ENCODE measurements at regions not wholly inside any gene's neighbourhood (a gene's known extent, or its start where the extent isn't known, plus 50 kb on each side); places are given as distances from the start of the nearest gene placed in this dataset.

DNA sequence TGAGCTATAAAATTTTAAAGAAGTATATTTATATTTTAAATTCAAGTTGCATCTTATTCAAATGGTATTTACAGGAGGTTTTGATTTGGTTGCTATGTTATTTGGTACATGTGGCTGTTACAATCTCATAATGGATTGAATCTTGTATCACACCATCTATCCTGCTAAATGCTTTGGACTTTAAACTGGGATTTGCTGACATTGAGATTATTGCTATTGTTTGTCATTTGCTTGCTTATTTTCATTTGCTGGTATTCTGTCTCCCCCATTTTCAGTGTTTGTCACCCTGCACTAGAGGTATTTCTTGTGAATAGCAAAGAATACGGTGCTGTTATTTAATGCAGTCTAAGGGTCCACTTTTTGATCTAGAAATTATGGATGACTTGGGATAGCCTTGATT, 171.1 kb downstream of the SH2D4B start:
- TF ChIP-seq, protein P1, sequence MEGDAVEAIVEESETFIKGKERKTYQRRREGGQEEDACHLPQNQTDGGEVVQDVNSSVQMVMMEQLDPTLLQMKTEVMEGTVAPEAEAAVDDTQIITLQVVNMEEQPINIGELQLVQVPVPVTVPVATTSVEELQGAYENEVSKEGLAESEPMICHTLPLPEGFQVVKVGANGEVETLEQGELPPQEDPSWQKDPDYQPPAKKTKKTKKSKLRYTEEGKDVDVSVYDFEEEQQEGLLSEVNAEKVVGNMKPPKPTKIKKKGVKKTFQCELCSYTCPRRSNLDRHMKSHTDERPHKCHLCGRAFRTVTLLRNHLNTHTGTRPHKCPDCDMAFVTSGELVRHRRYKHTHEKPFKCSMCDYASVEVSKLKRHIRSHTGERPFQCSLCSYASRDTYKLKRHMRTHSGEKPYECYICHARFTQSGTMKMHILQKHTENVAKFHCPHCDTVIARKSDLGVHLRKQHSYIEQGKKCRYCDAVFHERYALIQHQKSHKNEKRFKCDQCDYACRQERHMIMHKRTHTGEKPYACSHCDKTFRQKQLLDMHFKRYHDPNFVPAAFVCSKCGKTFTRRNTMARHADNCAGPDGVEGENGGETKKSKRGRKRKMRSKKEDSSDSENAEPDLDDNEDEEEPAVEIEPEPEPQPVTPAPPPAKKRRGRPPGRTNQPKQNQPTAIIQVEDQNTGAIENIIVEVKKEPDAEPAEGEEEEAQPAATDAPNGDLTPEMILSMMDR (IDR thresholded peaks at IDR 0.05; ENCODE audit: insufficient read depth, low read length): no peak
- TF ChIP-seq POLR2AphosphoS5 (IDR thresholded peaks at IDR 0.05; ENCODE audit: low read depth) (no peak), SPI1 (IDR thresholded peaks at IDR 0.05; ENCODE audit: borderline replicate concordance, low read depth) (no peak), GABPA (IDR thresholded peaks at IDR 0.05; ENCODE audit: low read depth) (no peak)
- TF ChIP-seq, protein P2, sequence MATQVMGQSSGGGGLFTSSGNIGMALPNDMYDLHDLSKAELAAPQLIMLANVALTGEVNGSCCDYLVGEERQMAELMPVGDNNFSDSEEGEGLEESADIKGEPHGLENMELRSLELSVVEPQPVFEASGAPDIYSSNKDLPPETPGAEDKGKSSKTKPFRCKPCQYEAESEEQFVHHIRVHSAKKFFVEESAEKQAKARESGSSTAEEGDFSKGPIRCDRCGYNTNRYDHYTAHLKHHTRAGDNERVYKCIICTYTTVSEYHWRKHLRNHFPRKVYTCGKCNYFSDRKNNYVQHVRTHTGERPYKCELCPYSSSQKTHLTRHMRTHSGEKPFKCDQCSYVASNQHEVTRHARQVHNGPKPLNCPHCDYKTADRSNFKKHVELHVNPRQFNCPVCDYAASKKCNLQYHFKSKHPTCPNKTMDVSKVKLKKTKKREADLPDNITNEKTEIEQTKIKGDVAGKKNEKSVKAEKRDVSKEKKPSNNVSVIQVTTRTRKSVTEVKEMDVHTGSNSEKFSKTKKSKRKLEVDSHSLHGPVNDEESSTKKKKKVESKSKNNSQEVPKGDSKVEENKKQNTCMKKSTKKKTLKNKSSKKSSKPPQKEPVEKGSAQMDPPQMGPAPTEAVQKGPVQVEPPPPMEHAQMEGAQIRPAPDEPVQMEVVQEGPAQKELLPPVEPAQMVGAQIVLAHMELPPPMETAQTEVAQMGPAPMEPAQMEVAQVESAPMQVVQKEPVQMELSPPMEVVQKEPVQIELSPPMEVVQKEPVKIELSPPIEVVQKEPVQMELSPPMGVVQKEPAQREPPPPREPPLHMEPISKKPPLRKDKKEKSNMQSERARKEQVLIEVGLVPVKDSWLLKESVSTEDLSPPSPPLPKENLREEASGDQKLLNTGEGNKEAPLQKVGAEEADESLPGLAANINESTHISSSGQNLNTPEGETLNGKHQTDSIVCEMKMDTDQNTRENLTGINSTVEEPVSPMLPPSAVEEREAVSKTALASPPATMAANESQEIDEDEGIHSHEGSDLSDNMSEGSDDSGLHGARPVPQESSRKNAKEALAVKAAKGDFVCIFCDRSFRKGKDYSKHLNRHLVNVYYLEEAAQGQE (IDR thresholded peaks at IDR 0.05; ENCODE audit: insufficient replicate concordance, low read depth): no peak

Data from HL-60 (cell line).